Epithelial cell of esophagus (primary cell): ENCODE measurements at regions not wholly inside any gene's neighbourhood (a gene's known extent, or its start where the extent isn't known, plus 50 kb on each side); places are given as distances from the start of the nearest gene placed in this dataset.
"Not testable (repeated sequence)": the region's sequence is repeated elsewhere in the genome, so short reads cannot be mapped to it uniquely, and the experiment has no call there.

ENCODE experiments used
- DNase-seq: peaks from one replicate; pipeline ENCODE4 v3.0.0; 2010; ENCODE audit warnings: low read depth
- H3K4me3 ChIP-seq: 2 replicates; pipeline ENCODE4 v1.5.1; 2011; ENCODE audit warnings: mild to moderate bottlenecking, low read length, control low read depth
- CTCF ChIP-seq: IDR thresholded peaks from 2 replicates; pipeline ENCODE4 v1.5.1; 2011; ENCODE audit warnings: low read depth, mild to moderate bottlenecking, low read length, control low read depth, inconsistent platforms; ENCODE audit not compliant: insufficient read depth; ENCODE audit errors: missing control alignments

GRCh38 chr5:99400571-99400970, 471.8 kb upstream of the CHD1 start:
- peak; percentile 10 for DNase-seq
- H3K4me3 ChIP-seq: not testable (repeated sequence)

GRCh38 chr5:99398976-99399375, 470.2 kb upstream of the CHD1 start:
- no peak overlapping the region for H3K4me3 ChIP-seq
- no peak for DNase-seq
- no peak for TF ChIP-seq CTCF

GRCh38 chr5:99386406-99387077, 457.7 kb upstream of the CHD1 start:
- no peak for TF ChIP-seq CTCF
- no peak for DNase-seq

GRCh38 chr5:99379187-99379586, 450.4 kb upstream of the CHD1 start:
- no peak for TF ChIP-seq CTCF
- H3K4me3 ChIP-seq: no peak overlapping the region
- no peak for DNase-seq

More at GRCh38 chr5:99386406-99387077, 457.7 kb upstream of the CHD1 start:
- H3K4me3 ChIP-seq: no peak overlapping the region

- H3K4me3 ChIP-seq: no peak overlapping the region
- no peak for TF ChIP-seq CTCF
- no peak for DNase-seq
Measured at GRCh38 chr5:99378443-99378842, 449.6 kb upstream of the CHD1 start.

- H3K4me3 ChIP-seq: no peak overlapping the region
- no peak for DNase-seq
- no peak for TF ChIP-seq CTCF
Measured at GRCh38 chr5:99369797-99370593, 441.2 kb upstream of the CHD1 start.

- no peak for TF ChIP-seq CTCF
- DNase-seq: no peak
- no peak overlapping the region for H3K4me3 ChIP-seq
Measured at GRCh38 chr5:99368726-99369125, 439.9 kb upstream of the CHD1 start.
